SK-N-SH (cell line): ENCODE measurements at regions not wholly inside any gene's neighbourhood (a gene's known extent, or its start where the extent isn't known, plus 50 kb on each side); places are given as distances from the start of the nearest gene placed in this dataset.

Source experiments
- CTCF ChIA-PET: fragments of 300-600, 350-600 bp; formaldehyde crosslinking; extraction: SDS; loops from one replicate; lab custom pipeline; 2021; lab: Yijun Ruan, JAX
- POLR2A ChIA-PET: fragments of 350-600 bp; sonication (Branson Sonifier 250); formaldehyde crosslinking; extraction: SDS; loops from one replicate; lab custom pipeline; 2020; ENCODE audit warnings: antibody characterized with exemption, inconsistent platforms; lab: Yijun Ruan, JAX
- DNase-seq: peaks from one replicate; pipeline ENCODE4 v3.0.0; 2012
- H2AFZ ChIP-seq: fragments of 200-600 bp; sonication (generic); 2 replicates; pipeline ENCODE4 v1.8.1; 2016; ENCODE audit warnings: antibody characterized with exemption, mild to moderate bottlenecking, low read depth
- H3F3A ChIP-seq: fragments of 200-600 bp; sonication (generic); replicated peaks from 2 replicates; pipeline ENCODE3; 2016; ENCODE audit warnings: antibody characterized with exemption, mild to moderate bottlenecking; ENCODE audit not compliant: insufficient read depth
- H3K27ac ChIP-seq, 2 experiments: fragments of 200-500 bp in 1 of 2; fragments of 200-600 bp in 1 of 2; sonication (Bioruptor generic) in 1 of 2; sonication (generic), shearing (Covaris generic) in 1 of 2; 2 replicates each; pipeline versions ENCODE4 v1.5.1 to v1.6.1; 2014 to 2016; ENCODE audit warnings: low read depth in 2 of 2, inconsistent platforms in 1 of 2, low read length in 1 of 2, mild to moderate bottlenecking in 1 of 2, mixed read lengths in 1 of 2
- H3K27me3 ChIP-seq: fragments of 200-600 bp; sonication (generic), shearing (Covaris generic); 2 replicates; pipeline ENCODE4 v1.6.1; 2016; ENCODE audit warnings: mixed run types; ENCODE audit not compliant: insufficient read depth
- H3K36me3 ChIP-seq, 2 experiments: fragments of 200-500 bp in 1 of 2; fragments of 200-600 bp in 1 of 2; sonication (Bioruptor generic) in 1 of 2; sonication (generic) in 1 of 2; replicated peaks in 1 of 2; 2 replicates each; pipeline versions ENCODE3 to v1.5.1; 2014 to 2016; ENCODE audit warnings: low read length in 1 of 2, mild to moderate bottlenecking in 1 of 2; ENCODE audit not compliant: insufficient read depth in 2 of 2, control insufficient read depth in 1 of 2
- H3K4me1 ChIP-seq, 2 experiments: fragments of 200-500 bp in 1 of 2; fragments of 200-600 bp in 1 of 2; sonication (Bioruptor generic) in 1 of 2; sonication (generic), shearing (Covaris generic) in 1 of 2; 2 replicates each; pipeline versions ENCODE4 v1.5.1 to v1.6.1; 2014 to 2016; ENCODE audit warnings: low read depth in 1 of 2, low read length in 1 of 2, mixed run types in 1 of 2; ENCODE audit not compliant: insufficient read depth in 2 of 2, control insufficient read depth in 1 of 2
- H3K4me2 ChIP-seq: fragments of 200-600 bp; sonication (generic), shearing (Covaris generic); 2 replicates; pipeline ENCODE4 v1.6.1; 2017; ENCODE audit warnings: mixed run types
- H3K4me3 ChIP-seq, 2 experiments: fragments of 200-500 bp in 1 of 2; fragments of 200-600 bp in 1 of 2; sonication (Bioruptor generic) in 1 of 2; sonication (generic), shearing (Covaris generic) in 1 of 2; 2 replicates each; pipeline versions ENCODE4 v1.5.1 to v1.8.1; 2014 to 2016; ENCODE audit warnings: low read depth in 2 of 2, inconsistent platforms in 1 of 2, low read length in 1 of 2, mild to moderate bottlenecking in 1 of 2, mixed read lengths in 1 of 2, moderate library complexity in 1 of 2
- H3K79me2 ChIP-seq: fragments of 200-600 bp; sonication (generic); 2 replicates; pipeline ENCODE4 v1.8.1; 2017; ENCODE audit warnings: mild to moderate bottlenecking; ENCODE audit not compliant: insufficient read depth
- H3K9ac ChIP-seq: fragments of 200-600 bp; sonication (generic); 2 replicates; pipeline ENCODE4 v1.6.1; 2017; ENCODE audit warnings: mixed run types
- H3K9me2 ChIP-seq: fragments of 200-600 bp; sonication (generic); 2 replicates; pipeline ENCODE4 v1.6.1; 2017; ENCODE audit warnings: mixed run types
- H3K9me3 ChIP-seq: fragments of 200-600 bp; sonication (generic); 2 replicates; pipeline ENCODE4 v1.6.1; 2017; ENCODE audit warnings: mixed run types, mild to moderate bottlenecking, moderate library complexity
- H4K20me1 ChIP-seq: fragments of 200-600 bp; sonication (generic); 2 replicates; pipeline ENCODE4 v1.6.1; 2017; ENCODE audit warnings: mild to moderate bottlenecking, mixed run types; ENCODE audit not compliant: insufficient read depth
- EP300 ChIP-seq, 2 experiments: IDR thresholded peaks; 2 replicates each; pipeline versions ENCODE4 v1.4.0 to v1.6.1; 2012; ENCODE audit warnings: borderline replicate concordance in 1 of 2, low read depth in 1 of 2, low read length in 1 of 2
- EZH2phosphoT487 ChIP-seq: fragments of 200-600 bp; sonication (generic); IDR thresholded peaks from 2 replicates; pipeline ENCODE4 v1.6.1; 2017; ENCODE audit warnings: low read depth, mixed run types, mild to moderate bottlenecking, antibody characterized with exemption, moderate library complexity, borderline replicate concordance
- FOSL2 ChIP-seq: IDR thresholded peaks from 2 replicates; pipeline ENCODE4 v1.4.0; 2012; ENCODE audit warnings: low read depth, mild to moderate bottlenecking, moderate library complexity, borderline replicate concordance
- FOXJ3 ChIP-seq: sonication (generic); formaldehyde crosslinking; IDR thresholded peaks from 2 replicates; pipeline ENCODE4 v1.5.1; 2020; ENCODE audit warnings: mild to moderate bottlenecking, missing genetic modification reagents
- GATA2 ChIP-seq: sonication (generic); formaldehyde crosslinking; IDR thresholded peaks from 2 replicates; pipeline ENCODE4 v1.5.0; 2020; ENCODE audit warnings: mild to moderate bottlenecking, missing genetic modification reagents
- JUND ChIP-seq: IDR thresholded peaks from 2 replicates; pipeline ENCODE4 v1.4.0; 2012
- MEF2A ChIP-seq: IDR thresholded peaks from 2 replicates; pipeline ENCODE4 v1.4.0; 2012; ENCODE audit warnings: low read depth, borderline replicate concordance
- MXI1 ChIP-seq: IDR thresholded peaks from 2 replicates; pipeline ENCODE4 v1.6.1; 2012; ENCODE audit warnings: mild to moderate bottlenecking, low read depth, low read length, improper control_type of control experiment
- NRF1 ChIP-seq: IDR thresholded peaks from 2 replicates; pipeline ENCODE4 v1.6.1; 2012; ENCODE audit warnings: low read depth, mild to moderate bottlenecking, low read length
- POLR2AphosphoS5 ChIP-seq: IDR thresholded peaks from 2 replicates; pipeline ENCODE4 v1.6.1; 2012; ENCODE audit warnings: low read depth, low read length
- RCOR1 ChIP-seq: fragments of 150-350 bp; IDR thresholded peaks from 2 replicates; pipeline ENCODE4 v1.6.1; 2017; ENCODE audit warnings: antibody characterized with exemption, low read length
- RFX5 ChIP-seq: IDR thresholded peaks from 2 replicates; pipeline ENCODE4 v1.6.1; 2012; ENCODE audit warnings: mild to moderate bottlenecking, improper control_type of control experiment, low read length
- SIN3A ChIP-seq: IDR thresholded peaks from 2 replicates; pipeline ENCODE4 v1.6.1; 2012; ENCODE audit warnings: low read depth, mild to moderate bottlenecking, low read length, moderate library complexity, borderline replicate concordance
- TAF1 ChIP-seq: IDR thresholded peaks from 2 replicates; pipeline ENCODE4 v1.6.1; 2012; ENCODE audit warnings: low read depth, mild to moderate bottlenecking, low read length, moderate library complexity, borderline replicate concordance
- TCF12 ChIP-seq: IDR thresholded peaks from 2 replicates; pipeline ENCODE4 v1.4.0; 2012
- TEAD4 ChIP-seq: IDR thresholded peaks from 2 replicates; pipeline ENCODE4 v1.4.0; 2012; ENCODE audit warnings: mild to moderate bottlenecking, borderline replicate concordance; ENCODE audit not compliant: insufficient read depth
- USF2 ChIP-seq: fragments of 150-350 bp; IDR thresholded peaks from 2 replicates; pipeline ENCODE4 v1.6.1; 2017; ENCODE audit warnings: antibody characterized with exemption, low read length, low read depth, borderline replicate concordance
- WGBS: methylation state at CpG from one replicate; pipeline ENCODE4 v1.1.6; 2017; ENCODE audit warnings: low lambda C conversion rate; 5-methylcytosine and 5-hydroxymethylcytosine counted together
- TF ChIP-seq, protein P1 (sequence below): fragments of 150-350 bp; IDR thresholded peaks from 2 replicates; pipeline ENCODE4 v1.6.1; 2016; ENCODE audit warnings: mild to moderate bottlenecking, low read depth, low read length
- TF ChIP-seq, protein P2 (sequence below): IDR thresholded peaks from 2 replicates; pipeline ENCODE4 v1.4.0; 2012; ENCODE audit warnings: low read depth
- TF ChIP-seq, protein P3 (sequence below): IDR thresholded peaks from 2 replicates; pipeline ENCODE4 v1.4.0; 2012; ENCODE audit warnings: low read depth, borderline replicate concordance
- TF ChIP-seq, protein P4 (sequence below): fragments of 200-600 bp; sonication (generic); IDR thresholded peaks from 2 replicates; pipeline ENCODE4 v1.6.1; 2017; ENCODE audit warnings: antibody characterized with exemption, mild to moderate bottlenecking, moderate library complexity

- H3K27ac ChIP-seq, result no peak overlapping the region
- H3K4me2 ChIP-seq, result no peak overlapping the region
- ChIA-PET CTCF (interaction anchor here (0.7 to 1.3 kb wide), 2 partner anchors 9 kb away, joined by 3 read pairs; no protein-coding TSS in a partner anchor), POLR2A (no interaction called here)
- no peak for DNase-seq
- no peaks in the 10 kb centered on the region for H3K79me2 ChIP-seq
- WGBS, result 100% methylated on average over 1 of the region's 2 CpGs
- H3K9me3 ChIP-seq, result no peaks in the 10 kb centered on the region
- H3F3A ChIP-seq, result no peaks in the 10 kb centered on the region
- no peaks in the 10 kb centered on the region for H3K27me3 ChIP-seq
- no peaks in the 10 kb centered on the region for H4K20me1 ChIP-seq
- no peaks in the 10 kb centered on the region for H3K9me2 ChIP-seq
- H3K4me3 ChIP-seq, result no peak overlapping the region
- no peaks in the 10 kb centered on the region for H3K4me1 ChIP-seq
- H2AFZ ChIP-seq, result no peak overlapping the region
- TF ChIP-seq, protein P1, sequence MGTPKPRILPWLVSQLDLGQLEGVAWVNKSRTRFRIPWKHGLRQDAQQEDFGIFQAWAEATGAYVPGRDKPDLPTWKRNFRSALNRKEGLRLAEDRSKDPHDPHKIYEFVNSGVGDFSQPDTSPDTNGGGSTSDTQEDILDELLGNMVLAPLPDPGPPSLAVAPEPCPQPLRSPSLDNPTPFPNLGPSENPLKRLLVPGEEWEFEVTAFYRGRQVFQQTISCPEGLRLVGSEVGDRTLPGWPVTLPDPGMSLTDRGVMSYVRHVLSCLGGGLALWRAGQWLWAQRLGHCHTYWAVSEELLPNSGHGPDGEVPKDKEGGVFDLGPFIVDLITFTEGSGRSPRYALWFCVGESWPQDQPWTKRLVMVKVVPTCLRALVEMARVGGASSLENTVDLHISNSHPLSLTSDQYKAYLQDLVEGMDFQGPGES, result no peak
- TF ChIP-seq POLR2AphosphoS5 (no peak), RCOR1 (no peak)
- H3K36me3 ChIP-seq, result no peaks in the 10 kb centered on the region
- H3K9ac ChIP-seq, result no peak overlapping the region
These were observed 263.3 kb upstream of the KLF6 start for GRCh38 chr10:4048236-4048864.

- Histone ChIP-seq H3K27ac (no peak overlapping the region), H3F3A (no peaks in the 10 kb centered on the region), H3K4me3 (no peak overlapping the region), H3K9ac (no peak overlapping the region), H3K9me2 (no peaks in the 10 kb centered on the region), H3K27me3 (no peaks in the 10 kb centered on the region), H2AFZ (no peak overlapping the region), H3K79me2 (no peaks in the 10 kb centered on the region), H3K4me2 (no peak overlapping the region), H3K4me1 (no peaks in the 10 kb centered on the region), H3K9me3 (no peaks in the 10 kb centered on the region), H4K20me1 (no peaks in the 10 kb centered on the region), H3K36me3 (no peaks in the 10 kb centered on the region)
- ChIA-PET POLR2A (no interaction called here), CTCF (interaction anchor here (1.0 to 1.3 kb wide), 3 partner anchors 8 to 10 kb away, joined by 3 to 4 read pairs (median 3); no protein-coding TSS in a partner anchor)
- no peak for DNase-seq
- WGBS, result 84% methylated on average over 7 of the region's 7 CpGs
- TF ChIP-seq MEF2A, result no peak
- no peak for TF ChIP-seq RCOR1
- TF ChIP-seq EZH2phosphoT487, result no peak
- TF ChIP-seq TAF1, result no peak
- TF ChIP-seq GATA2, result no peak
- TF ChIP-seq, protein P2, sequence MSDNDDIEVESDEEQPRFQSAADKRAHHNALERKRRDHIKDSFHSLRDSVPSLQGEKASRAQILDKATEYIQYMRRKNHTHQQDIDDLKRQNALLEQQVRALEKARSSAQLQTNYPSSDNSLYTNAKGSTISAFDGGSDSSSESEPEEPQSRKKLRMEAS, result no peak
- TF ChIP-seq, protein P3, sequence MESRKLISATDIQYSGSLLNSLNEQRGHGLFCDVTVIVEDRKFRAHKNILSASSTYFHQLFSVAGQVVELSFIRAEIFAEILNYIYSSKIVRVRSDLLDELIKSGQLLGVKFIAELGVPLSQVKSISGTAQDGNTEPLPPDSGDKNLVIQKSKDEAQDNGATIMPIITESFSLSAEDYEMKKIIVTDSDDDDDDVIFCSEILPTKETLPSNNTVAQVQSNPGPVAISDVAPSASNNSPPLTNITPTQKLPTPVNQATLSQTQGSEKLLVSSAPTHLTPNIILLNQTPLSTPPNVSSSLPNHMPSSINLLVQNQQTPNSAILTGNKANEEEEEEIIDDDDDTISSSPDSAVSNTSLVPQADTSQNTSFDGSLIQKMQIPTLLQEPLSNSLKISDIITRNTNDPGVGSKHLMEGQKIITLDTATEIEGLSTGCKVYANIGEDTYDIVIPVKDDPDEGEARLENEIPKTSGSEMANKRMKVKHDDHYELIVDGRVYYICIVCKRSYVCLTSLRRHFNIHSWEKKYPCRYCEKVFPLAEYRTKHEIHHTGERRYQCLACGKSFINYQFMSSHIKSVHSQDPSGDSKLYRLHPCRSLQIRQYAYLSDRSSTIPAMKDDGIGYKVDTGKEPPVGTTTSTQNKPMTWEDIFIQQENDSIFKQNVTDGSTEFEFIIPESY, result no peak
- TF ChIP-seq TEAD4, result no peak
- TF ChIP-seq EP300 (IDR thresholded peaks at IDR 0.05; ENCODE audit: borderline replicate concordance in 1 of 2, low read depth in 1 of 2, low read length in 1 of 2), result no peak
- TF ChIP-seq USF2, result no peak
- TF ChIP-seq FOXJ3 (CRISPR knock-in tag), result no peak
- TF ChIP-seq FOSL2, result no peak
- TF ChIP-seq TCF12, result no peak
- TF ChIP-seq NRF1, result no peak
- TF ChIP-seq, protein P4, sequence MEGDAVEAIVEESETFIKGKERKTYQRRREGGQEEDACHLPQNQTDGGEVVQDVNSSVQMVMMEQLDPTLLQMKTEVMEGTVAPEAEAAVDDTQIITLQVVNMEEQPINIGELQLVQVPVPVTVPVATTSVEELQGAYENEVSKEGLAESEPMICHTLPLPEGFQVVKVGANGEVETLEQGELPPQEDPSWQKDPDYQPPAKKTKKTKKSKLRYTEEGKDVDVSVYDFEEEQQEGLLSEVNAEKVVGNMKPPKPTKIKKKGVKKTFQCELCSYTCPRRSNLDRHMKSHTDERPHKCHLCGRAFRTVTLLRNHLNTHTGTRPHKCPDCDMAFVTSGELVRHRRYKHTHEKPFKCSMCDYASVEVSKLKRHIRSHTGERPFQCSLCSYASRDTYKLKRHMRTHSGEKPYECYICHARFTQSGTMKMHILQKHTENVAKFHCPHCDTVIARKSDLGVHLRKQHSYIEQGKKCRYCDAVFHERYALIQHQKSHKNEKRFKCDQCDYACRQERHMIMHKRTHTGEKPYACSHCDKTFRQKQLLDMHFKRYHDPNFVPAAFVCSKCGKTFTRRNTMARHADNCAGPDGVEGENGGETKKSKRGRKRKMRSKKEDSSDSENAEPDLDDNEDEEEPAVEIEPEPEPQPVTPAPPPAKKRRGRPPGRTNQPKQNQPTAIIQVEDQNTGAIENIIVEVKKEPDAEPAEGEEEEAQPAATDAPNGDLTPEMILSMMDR, result no peak
- TF ChIP-seq JUND, result no peak
- no peak for TF ChIP-seq MXI1
- TF ChIP-seq RFX5, result no peak
- TF ChIP-seq SIN3A, result no peak
These were observed 261.8 kb upstream of the KLF6 start for GRCh38 chr10:4046712-4047354.
